DLD1 (cell line): ENCODE measurements at regions not wholly inside any gene's neighbourhood (a gene's known extent, or its start where the extent isn't known, plus 50 kb on each side); places are given as distances from the start of the nearest gene placed in this dataset.

Experiments used
- in situ Hi-C: cut with HindIII; loops from 2 replicates; pipeline ENCODE4 v1.10.0; 2017; ENCODE audit warnings: low sequenced_read_pairs

DNA sequence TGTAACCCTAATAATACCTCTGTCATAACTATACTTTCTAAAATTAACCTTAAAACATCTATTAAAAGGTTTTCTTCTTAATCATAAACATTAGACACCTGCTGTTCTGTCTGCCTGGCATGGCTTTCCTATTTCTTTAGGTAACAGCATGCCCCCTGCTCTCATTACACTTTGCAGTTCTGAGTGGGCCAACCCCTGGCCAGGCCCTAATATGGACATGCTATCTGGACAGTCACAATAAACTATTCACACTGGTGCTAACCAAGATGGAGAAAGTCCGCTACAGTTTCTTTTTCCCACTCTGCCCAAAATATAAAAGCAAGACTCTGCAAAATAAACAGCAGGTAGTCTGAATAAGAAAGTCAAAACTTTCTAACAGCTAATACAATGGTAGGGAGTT is 84.0 kb downstream of the ELAPOR2 start:
- in situ Hi-C loops, result no loop called here

DNA sequence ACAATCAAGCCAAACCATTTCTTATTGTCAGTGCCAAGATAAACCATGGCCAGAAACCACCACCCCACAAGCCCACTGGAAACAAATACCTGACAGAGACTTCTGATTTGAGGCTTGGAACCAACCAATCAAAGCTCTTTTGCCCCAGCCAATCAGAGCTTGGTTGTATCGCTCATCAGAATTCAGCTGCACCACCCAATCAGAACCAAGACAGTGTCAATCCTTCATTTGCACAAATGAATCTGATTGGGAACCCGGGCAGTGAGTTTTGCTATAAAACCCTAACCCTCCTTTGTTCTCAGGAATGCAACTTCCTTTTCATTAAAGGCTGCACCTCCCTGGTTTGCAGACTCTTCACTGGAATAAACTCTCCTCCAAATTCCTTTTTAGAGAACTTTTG is 87.4 kb downstream of the ELAPOR2 start:
- in situ Hi-C loops, result no loop called here

DNA sequence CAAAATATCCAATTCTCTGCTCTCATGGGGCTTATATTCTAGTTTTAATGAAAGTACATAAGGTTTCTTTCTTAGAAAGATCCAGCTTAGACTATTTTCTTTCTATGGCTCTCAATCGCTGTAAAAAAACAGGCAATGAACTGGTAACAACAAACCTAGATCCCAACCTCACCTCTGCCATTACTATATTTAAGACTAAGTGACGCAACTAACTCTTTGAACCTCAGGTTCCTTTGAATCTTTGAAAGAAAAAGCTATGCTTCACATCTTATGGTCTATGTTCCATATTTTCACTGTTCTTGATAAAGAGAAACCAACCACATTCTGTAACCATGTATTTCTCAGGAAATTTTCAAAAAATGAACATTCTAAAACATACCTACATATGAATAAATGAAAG is 88.5 kb downstream of the ELAPOR2 start:
- in situ Hi-C loops, result no loop called here

DNA sequence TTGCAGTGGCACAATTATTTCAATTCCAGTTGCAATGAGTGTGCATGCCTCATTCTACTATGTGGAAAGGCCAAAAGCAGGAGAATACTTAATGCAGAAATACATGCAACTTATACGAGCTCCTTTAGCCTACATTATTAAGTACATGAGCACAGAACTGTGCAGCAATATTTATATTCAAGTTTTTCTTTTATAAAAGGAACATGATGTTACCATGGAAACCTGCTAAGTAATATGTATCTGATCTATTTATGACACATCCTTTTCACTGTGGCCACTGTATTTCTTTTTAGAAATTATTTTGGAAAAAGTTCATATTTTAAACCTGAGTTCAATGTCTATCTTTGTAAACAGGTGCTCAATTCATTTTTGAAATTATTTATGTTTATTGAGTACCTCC is 88.9 kb downstream of the ELAPOR2 start:
- in situ Hi-C loops, result no loop called here

DNA sequence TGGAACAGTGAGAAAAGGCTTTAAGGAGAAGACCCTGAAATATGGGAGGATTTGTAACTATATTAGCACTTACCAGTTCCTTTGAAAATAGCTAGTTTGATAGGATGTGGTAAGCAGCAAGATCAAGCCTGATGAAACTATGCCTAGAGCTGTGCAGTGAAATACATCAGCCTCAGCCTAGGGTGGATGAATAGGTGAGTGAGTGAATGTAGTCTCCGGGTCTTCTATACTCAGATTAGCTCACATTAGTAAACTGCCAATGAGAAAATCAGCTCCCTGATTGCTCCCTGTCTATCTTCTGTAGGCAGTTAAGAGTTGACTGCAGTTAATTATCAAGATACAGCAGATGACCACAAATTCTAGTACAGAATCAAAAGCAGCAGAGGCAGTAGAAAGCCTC is 89.6 kb downstream of the ELAPOR2 start:
- in situ Hi-C loops, result no loop called here

DNA sequence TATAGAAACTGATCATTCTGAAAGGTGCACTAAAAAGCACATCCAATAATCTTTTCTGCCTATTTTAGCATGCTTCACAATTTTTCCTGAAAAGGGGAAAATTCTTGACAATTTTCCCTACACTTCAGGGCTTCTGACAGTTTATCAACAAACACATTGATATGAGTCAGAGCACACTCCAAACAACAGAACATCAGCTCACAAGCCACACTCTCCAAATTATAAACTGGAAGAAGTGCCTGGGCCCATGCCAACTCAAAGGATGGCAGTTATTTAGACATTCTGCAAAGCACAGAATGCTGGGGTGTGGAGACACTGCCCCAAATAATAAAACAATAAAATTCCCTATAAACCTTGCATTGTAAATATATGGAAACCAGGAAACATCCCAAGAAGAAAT is 90.8 kb downstream of the ELAPOR2 start:
- in situ Hi-C loops, result no loop called here

DNA sequence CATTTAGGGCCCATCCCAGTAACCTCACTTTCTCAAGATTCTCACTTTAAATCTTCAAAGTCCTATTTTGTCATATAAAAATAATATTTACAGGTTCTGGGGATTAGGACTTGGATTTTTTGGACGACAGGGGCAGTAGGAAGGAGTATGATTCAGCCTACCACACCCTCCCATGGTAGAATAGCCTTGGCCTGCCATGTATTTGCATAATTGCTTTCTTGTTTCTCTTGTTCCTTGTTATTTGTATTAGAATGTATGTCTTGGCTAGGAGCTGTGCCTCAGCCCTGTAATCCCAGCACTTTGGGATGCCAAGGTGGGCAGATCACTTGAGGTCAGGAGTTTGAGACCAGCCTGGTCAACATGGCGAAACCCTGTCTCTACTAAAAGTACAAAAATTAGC is 92.5 kb downstream of the ELAPOR2 start:
- in situ Hi-C loops, result no loop called here

DNA sequence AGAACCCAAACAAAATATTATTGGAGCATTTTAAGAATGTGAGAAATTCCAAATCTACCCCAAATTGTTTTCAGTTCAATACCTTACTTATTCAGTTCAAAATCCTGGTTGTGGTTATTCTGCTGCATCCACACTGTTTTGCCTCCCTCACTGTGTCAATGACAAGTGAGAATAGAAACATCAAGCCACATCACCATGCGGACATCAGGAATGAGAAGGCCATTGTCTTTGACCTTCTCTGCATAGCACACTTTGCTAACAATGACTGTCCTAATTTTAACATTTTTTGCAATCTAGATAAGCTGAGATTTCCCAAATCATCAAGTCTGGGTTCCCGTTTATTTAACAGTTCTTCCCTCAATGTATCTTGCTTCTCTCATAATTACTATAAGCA is 93.7 kb downstream of the ELAPOR2 start:
- in situ Hi-C loops, result no loop called here

DNA sequence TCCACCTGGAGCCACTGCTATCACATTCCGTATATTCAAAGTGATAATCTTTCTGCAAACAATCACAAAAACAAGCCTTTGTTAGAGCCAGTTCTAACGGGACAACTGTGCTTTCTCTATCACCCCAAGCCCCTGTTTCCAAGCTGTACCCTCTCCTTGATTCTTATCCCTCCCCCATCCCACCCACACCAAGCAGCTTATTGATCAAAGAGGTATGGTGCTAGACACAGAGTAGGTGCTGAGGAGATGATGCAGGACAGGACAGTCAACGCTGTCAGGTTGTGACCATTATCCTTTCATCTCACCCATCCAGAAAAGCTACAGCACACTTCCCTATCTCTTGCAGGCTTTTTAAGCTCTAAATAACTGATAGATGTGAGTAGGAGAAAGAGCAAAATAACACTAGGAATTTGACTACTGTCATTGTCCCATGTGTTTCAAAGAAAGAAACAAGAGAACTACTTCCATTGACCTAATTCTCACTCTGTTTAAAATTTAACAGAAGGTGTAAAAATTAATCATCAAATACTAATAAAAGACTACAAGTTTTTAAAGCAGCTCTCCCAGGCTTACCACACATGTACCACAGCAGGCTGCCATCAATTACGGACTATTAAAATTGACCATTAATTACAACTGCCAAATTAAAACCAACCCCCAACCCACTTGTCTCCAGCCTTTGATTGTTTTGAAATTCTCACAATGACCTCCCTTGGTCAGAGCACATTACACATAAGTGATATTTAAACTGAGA is 94.3 kb downstream of the ELAPOR2 start:
- in situ Hi-C loops, result no loop called here

DNA sequence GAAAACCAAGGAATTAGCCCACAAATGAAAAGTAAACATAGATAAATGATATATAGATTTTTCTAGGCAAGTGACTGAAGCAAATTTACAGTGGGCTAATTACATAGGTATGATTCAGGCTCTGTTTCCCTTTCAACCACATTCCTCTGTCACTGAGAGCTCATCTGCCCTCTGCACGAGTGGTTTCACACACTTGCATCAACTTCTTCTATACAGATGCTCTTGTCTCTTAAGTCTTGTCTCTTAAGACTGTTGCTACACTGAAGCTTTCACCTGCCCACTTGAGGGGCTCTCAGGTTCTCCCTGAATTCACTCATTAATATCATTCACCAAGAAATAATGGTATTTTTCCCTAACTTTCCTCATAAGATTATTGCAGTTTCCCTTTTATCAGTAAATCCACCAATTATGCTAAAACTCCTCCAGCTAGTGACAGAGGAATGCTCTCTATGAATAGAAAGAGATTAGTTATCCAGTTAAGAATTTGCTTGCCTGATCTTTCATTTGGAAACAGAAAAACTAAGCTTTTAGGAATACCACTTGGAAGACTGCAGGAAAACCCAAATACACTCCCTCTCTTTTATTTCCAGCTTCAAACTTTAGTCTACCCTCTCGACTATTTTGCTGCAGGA is 95.7 kb downstream of the ELAPOR2 start:
- in situ Hi-C loops, result no loop called here

DNA sequence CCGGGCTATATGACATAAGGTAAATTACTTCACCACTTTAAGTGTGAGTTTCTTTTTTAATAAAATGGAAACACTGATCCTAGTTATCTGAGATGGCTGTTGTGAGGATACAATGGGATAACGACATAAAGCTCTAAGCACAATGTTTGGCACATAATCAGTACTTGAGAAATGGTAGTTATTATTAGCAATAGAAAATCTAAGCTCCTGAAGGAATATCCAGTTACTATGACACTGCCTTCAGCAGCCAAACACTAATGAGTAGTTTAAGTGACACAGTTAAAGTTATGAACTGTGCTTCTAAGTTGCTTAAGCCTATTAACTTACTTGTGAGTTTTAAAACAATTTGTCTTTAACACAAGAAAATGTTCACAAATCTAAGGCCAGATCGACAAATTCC is 96.8 kb downstream of the ELAPOR2 start:
- in situ Hi-C loops, result no loop called here

DNA sequence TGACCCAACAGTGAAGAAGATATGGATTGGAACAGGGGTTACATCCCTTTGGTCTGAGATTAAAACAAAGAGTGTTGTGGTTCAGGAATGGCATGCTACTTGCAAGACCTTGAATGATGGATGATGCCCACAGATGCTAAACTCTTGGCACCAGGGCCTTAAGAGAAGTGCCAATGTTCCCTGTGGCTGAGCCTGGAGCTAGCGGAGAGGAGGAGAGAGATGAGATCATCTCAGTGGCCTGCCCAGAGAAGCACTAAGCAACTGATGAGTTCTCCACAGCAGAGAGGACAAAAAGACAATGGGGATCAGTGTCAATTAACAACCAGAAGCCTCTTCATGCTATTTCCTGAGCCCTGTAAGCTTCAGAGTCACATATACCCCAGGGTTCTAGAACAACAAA is 97.8 kb downstream of the ELAPOR2 start:
- in situ Hi-C loops, result no loop called here

DNA sequence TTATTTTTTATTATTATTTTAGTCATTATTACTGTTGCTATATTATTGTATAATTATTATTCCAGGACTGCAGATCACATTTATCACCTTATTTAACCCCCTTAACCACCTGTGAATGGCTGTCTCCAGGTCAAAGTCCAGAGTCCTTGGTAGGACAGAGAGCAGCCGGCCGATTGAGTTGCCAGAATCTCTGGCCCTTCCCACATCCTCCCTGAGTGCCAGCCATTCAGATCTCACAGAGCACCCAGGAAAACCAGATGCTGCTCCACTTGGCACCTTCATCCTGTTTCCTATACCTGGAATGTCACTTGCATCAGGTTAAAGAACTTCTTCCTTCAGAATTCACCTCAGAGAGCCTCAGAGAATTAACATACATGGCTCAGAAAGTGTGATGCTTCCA is 101.1 kb downstream of the ELAPOR2 start:
- in situ Hi-C loops, result no loop called here

DNA sequence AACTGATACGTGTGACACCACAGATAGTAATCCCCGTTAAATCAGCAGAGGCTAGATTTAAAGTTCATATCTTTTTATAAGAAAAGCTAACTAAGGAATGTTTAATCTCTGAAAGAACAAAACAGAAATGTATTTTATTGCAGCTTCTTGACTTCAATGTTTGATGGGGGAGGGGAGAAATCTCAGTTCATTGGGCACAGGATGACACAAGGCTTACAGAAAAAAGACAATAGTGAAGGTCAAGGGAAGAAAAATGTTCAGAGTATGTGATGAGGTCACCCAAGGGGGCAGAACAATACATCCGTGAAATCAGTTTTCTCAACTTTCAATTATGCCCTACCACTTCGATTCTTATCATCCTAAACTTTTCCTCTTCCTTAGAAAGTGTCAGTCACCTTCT is 102.9 kb downstream of the ELAPOR2 start:
- in situ Hi-C loops, result no loop called here

DNA sequence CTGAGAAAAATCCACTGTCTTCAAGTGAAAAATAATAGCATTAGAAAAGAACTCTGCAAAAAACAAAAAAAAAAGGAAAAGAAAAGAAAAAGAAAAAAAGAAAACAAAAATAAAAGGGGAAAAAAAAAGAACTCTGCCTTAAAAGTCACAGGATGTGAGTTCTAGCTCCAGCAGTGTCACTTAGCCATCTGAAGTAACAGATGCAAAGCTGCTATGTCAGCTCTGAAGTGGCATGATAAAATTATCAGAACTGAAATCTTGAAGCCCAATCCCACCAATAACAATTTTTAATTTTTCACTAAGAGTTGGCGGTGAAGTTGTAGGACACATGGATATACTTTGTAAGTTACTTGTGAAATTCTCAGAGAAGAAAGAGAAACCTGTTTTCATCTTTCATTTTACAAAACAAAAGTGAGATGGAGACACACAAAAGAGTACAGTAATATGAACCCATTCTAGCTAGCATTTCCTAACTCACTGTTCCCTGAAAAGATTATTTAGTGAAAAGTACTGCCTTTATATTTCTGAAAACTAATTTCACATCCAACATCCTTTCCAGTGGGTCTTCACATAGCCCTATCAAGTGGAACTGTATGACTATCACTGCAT is 103.5 kb downstream of the ELAPOR2 start:
- in situ Hi-C loops, result no loop called here

DNA sequence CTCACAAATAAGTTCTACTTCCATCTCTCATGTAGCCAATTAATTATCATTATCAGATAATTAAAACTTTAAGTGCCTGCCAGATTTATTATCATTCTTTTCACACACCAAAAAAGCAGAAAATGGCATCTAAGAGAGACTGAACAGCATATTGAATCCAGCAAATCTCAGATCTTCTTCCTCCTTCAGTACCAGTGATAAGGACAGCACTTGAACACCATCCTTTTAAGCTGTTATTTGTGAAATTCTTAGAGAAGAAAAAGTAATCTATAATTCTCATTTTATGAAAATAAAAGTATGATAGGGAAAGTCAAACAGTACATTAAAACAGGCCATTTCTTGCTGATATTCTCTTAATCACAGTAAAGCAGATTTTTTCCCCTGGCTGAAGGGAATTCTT is 104.5 kb downstream of the ELAPOR2 start:
- in situ Hi-C loops, result loop anchor here (5.0 kb wide), 1 partner anchor 102 kb away; the partner anchor contains the start of gene ELAPOR2

DNA sequence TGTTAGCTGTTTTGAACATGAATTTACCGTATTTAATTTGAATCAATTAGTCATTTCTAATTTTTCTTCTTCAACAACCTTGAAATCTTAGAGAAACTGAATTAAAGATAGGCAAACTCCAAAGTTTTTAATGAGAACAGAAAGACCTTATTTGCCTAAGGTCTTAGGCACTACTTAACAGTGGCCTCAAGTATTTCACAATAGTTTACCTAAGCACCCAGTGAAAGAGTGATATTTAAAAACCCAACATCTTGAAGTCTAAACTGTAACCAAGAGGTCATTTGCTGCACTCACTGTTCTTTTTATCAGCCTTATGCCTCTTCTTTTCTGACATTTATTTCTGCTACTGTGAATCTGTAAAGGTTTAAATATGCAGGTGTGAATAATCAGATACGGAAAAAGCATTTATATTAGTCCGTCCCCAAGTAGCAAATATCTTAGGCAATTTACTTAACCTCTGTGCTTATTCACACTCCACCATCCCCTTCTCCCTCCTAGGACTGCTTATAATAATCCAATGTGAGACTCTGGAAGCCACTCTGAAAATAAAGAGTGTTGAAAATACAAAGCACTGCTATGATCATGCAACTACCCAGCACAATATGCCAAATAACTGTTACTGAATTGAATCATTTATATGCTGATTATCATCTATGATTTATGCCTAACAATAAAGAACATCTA is 105.7 kb downstream of the ELAPOR2 start:
- in situ Hi-C loops, result loop anchor here (5.0 kb wide), 1 partner anchor 104 kb away; the partner anchor contains the start of gene ELAPOR2

DNA sequence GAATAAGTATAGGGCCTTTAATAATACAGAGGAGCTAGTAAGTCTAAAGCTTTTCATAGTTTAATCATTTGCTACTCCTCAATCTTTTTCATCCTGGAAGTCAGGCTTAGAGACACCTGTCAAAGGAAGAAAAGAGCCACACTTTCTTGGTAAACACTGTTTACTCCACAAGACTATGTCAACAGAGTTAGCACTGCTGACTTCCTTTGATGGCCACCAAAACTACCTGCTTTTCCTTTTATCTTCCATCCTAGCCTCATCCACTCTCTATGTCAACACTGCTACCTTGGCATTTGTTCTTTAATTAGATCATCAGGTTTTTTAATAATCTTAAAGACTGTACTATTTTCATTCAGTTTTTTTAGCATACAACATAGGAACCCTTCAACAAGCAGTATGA is 106.2 kb downstream of the ELAPOR2 start:
- in situ Hi-C loops, result loop anchor here (5.0 kb wide), 1 partner anchor 104 kb away; the partner anchor contains the start of gene ELAPOR2

DNA sequence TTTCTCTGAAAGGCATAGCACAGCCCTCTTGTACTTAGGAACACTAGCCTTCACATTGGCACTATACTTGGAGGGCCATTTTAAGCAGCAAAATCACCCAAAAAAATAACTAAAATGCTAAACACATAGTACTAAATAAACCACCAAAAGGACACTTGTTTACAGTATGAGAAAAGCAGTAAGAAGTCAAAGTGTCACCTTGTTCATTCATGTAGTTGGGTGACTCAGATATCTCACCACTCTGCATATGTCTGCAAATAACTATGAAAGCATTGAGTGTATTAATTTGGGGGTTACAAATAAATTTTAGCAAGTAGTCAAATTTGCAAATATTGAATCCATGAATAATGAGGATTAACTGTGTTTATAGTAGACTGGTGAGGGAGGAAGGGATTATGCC is 107.6 kb downstream of the ELAPOR2 start:
- in situ Hi-C loops, result loop anchor here (5.0 kb wide), 1 partner anchor 105 kb away; the partner anchor contains the start of gene ELAPOR2

DNA sequence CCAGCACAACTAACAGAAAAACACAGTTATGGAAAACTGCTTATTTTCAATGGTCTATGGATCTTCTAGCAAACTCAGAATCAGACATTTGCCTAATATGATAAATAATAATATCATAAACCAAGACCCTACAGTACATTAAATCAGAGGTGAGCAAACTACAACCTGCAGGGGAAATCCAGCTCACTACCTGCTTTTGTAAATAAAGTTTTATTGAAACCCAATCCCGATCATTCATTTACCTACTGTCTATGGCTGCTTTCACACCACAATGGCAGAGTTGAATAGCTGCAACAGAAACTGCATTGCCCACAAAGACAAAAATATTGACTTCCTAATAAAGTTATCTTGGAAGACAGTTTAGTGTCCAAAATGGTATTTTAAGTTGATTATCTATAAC is 108.5 kb downstream of the ELAPOR2 start:
- in situ Hi-C loops, result loop anchor here (5.0 kb wide), 1 partner anchor 106 kb away; the partner anchor contains the start of gene ELAPOR2

DNA sequence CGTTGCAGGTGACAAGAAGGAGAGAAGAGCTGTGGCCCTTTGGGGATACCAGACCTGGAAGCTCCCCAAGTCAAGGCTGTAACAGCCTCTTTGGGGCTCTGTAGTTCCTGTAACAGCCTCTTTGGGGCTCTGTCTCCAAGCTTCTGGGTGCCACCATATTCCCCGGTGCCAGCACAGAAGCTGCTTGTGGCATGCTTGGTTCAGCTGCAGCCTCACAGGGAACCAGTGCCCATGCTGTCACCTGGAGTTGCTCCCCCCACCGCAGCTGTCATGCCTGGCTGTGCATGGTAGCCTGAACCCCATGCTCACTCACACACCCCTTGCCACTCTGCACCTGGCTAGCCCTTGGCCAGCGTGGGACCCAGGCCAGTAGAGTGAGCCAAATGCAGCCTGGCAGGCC is 109.1 kb downstream of the ELAPOR2 start:
- in situ Hi-C loops, result loop anchor here (5.0 kb wide), 1 partner anchor 107 kb away; the partner anchor contains the start of gene ELAPOR2
